GM12878 (cell line): ENCODE measurements at regions not wholly inside any gene's neighbourhood (a gene's known extent, or its start where the extent isn't known, plus 50 kb on each side); places are given as distances from the start of the nearest gene placed in this dataset.

Source experiments
- ATAC-seq: fragments of 200-7000 bp; cut with Tn5 transposase; 3 replicates; pipeline ENCODE4 v1.9.1; 2020; ENCODE audit warnings: mild to moderate bottlenecking, moderate library complexity
- BruUV-seq: library from RNA; stranded (reverse); fragments of 400-500 nt; replicated peaks from 2 replicates; lab custom pipeline; 2021; lab: Mats Ljungman, UMichigan
- CTCF ChIA-PET: fragments of 300-600 bp; sonication (Branson Sonifier 250); formaldehyde crosslinking; extraction: SDS; loops from one replicate; lab custom pipeline; 2021; ENCODE audit warnings: inconsistent platforms; lab: Yijun Ruan, JAX
- POLR2A ChIA-PET: fragments of 350-600 bp; formaldehyde crosslinking; extraction: SDS; loops from one replicate; lab custom pipeline; 2021; ENCODE audit warnings: inconsistent platforms; lab: Charles Lee
- RAD21 ChIA-PET: fragments of 300-600 bp; sonication (Branson Sonifier 250); formaldehyde crosslinking; loops from one replicate; lab custom pipeline; 2023; ENCODE audit warnings: antibody characterized with exemption; ENCODE audit not compliant: unreplicated experiment; lab: Charles Lee
- SMC1A ChIA-PET: fragments of 300-600 bp; sonication (Branson Sonifier 250); formaldehyde crosslinking; loops from one replicate; lab custom pipeline; 2023; ENCODE audit not compliant: unreplicated experiment, uncharacterized antibody; lab: Charles Lee
- DNase-seq: peaks from one replicate; pipeline ENCODE4 v3.0.0-alpha.2; 2011; ENCODE audit warnings: low read depth, low spot score
- FAIRE-seq: peaks from 3 replicates; lab custom pipeline; 2011; peaks lifted over from hg19 to GRCh38; lab: Jason Lieb, UNC
- H2AFZ ChIP-seq: 2 replicates; pipeline ENCODE4 v1.6.0; 2011; ENCODE audit warnings: low read depth, low read length, control low read depth; ENCODE audit not compliant: control insufficient read depth
- H3K27ac ChIP-seq: 2 replicates; pipeline ENCODE4 v1.5.1; 2011; ENCODE audit warnings: control low read depth; ENCODE audit not compliant: control insufficient read depth, insufficient read depth
- H3K27me3 ChIP-seq, 2 experiments: replicated peaks in 1 of 2; 2 replicates each; pipeline versions ENCODE4 v1.6.0 to v1.6.1; 2011; ENCODE audit warnings: low read length in 1 of 2; ENCODE audit not compliant: control insufficient read depth in 2 of 2, insufficient read depth in 2 of 2
- H3K36me3 ChIP-seq, 2 experiments: 2 replicates each; pipeline ENCODE4 v1.5.1; 2011; ENCODE audit warnings: low read length in 1 of 2; ENCODE audit not compliant: control insufficient read depth in 2 of 2, insufficient read depth in 2 of 2
- H3K4me1 ChIP-seq: 2 replicates; pipeline ENCODE4 v1.6.1; 2011; ENCODE audit warnings: mild to moderate bottlenecking, low read length, moderate library complexity, mixed read lengths; ENCODE audit not compliant: control insufficient read depth, insufficient read depth
- H3K4me2 ChIP-seq: 2 replicates; pipeline ENCODE4 v1.6.0; 2011; ENCODE audit warnings: control low read depth; ENCODE audit not compliant: control insufficient read depth, insufficient read depth
- H3K4me3 ChIP-seq: fragments of 200-600 bp; sonication (generic); 2 replicates; pipeline ENCODE4 v1.5.1; 2016
- H3K79me2 ChIP-seq: 2 replicates; pipeline ENCODE4 v1.6.0; 2011; ENCODE audit warnings: low read length; ENCODE audit not compliant: control insufficient read depth, insufficient read depth
- H3K9ac ChIP-seq: 2 replicates; pipeline ENCODE4 v1.8.0; 2011; ENCODE audit warnings: low read length, control low read depth, mixed read lengths; ENCODE audit not compliant: control insufficient read depth, insufficient read depth
- H3K9me3 ChIP-seq: replicated peaks from 3 replicates; pipeline ENCODE4 v1.5.1; 2011; ENCODE audit warnings: mild to moderate bottlenecking, low read length; ENCODE audit not compliant: control insufficient read depth, insufficient read depth
- H4K20me1 ChIP-seq: 2 replicates; pipeline ENCODE4 v1.6.0; 2011; ENCODE audit not compliant: control insufficient read depth, insufficient read depth
- CBFB ChIP-seq: IDR thresholded peaks from 2 replicates; pipeline ENCODE4 v1.6.1; 2016; ENCODE audit warnings: antibody characterized with exemption, low read depth
- FOXK2 ChIP-seq: fragments of 450-650 bp; IDR thresholded peaks from 2 replicates; pipeline ENCODE4 v1.6.1; 2017; ENCODE audit warnings: mild to moderate bottlenecking, moderate library complexity
- FOXM1 ChIP-seq: IDR thresholded peaks from 2 replicates; pipeline ENCODE4 v1.6.1; 2012; ENCODE audit warnings: low read depth, mild to moderate bottlenecking, inconsistent platforms, low read length, moderate library complexity
- HDGF ChIP-seq: fragments of 450-650 bp; IDR thresholded peaks from 2 replicates; pipeline ENCODE4 v1.6.1; 2016; ENCODE audit warnings: antibody characterized with exemption
- IRF4 ChIP-seq: IDR thresholded peaks from 2 replicates; pipeline ENCODE4 v1.6.1; 2011; ENCODE audit warnings: low read depth, low read length
- KAT2A ChIP-seq: conservative IDR thresholded peaks from 2 replicates; pipeline ENCODE4 v1.6.1; 2011; ENCODE audit warnings: low read depth, low read length; ENCODE audit not compliant: control insufficient read depth
- NFYA ChIP-seq: IDR thresholded peaks from 2 replicates; pipeline ENCODE4 v1.6.1; 2011; ENCODE audit warnings: low read depth, mild to moderate bottlenecking, low read length, improper control_type of control experiment, borderline replicate concordance
- RFX5 ChIP-seq: IDR thresholded peaks from 2 replicates; pipeline ENCODE4 v1.6.1; 2011; ENCODE audit warnings: low read depth, low read length, improper control_type of control experiment
- STAT1 ChIP-seq: fragments of 450-650 bp; conservative IDR thresholded peaks from 2 replicates; pipeline ENCODE4 v1.6.1; 2014; ENCODE audit warnings: antibody characterized with exemption, mild to moderate bottlenecking
- SUZ12 ChIP-seq: fragments of 200-600 bp; sonication (generic); IDR thresholded peaks from one replicate; pipeline ENCODE4 v1.6.1; 2018; ENCODE audit warnings: antibody characterized with exemption, mild to moderate bottlenecking; ENCODE audit not compliant: unreplicated experiment
- TBL1XR1 ChIP-seq: IDR thresholded peaks from 2 replicates; pipeline ENCODE4 v1.6.1; 2012; ENCODE audit warnings: low read depth, low read length, improper control_type of control experiment
- TCF7 ChIP-seq: IDR thresholded peaks from 2 replicates; pipeline ENCODE4 v1.6.1; 2014; ENCODE audit warnings: antibody characterized with exemption, borderline replicate concordance
- ZNF274 ChIP-seq: IDR thresholded peaks from one replicate; pipeline ENCODE4 v1.8.0; 2011; ENCODE audit not compliant: insufficient read length, insufficient read depth
- ZSCAN29 ChIP-seq: fragments of 450-650 bp; IDR thresholded peaks from 2 replicates; pipeline ENCODE4 v1.6.1; 2017; ENCODE audit warnings: mild to moderate bottlenecking, moderate library complexity
- WGBS: methylation state at CpG from one replicate; pipeline ENCODE4 v1.1.6; 2016; ENCODE audit warnings: low lambda C conversion rate; ENCODE audit not compliant: insufficient replicate concordance, insufficient coverage; ENCODE audit errors: missing lambda C conversion rate; 5-methylcytosine and 5-hydroxymethylcytosine counted together
- in situ Hi-C: fragments of 300-500 bp; cut with MboI; formaldehyde crosslinking; loops from 9 replicates; pipeline ENCODE4 v1.14.3; 2018; ENCODE audit warnings: mixed read lengths
- intact Hi-C: fragments of 100-400 bp; cut with micrococcal nuclease; formaldehyde crosslinking; loops from one replicate; pipeline ENCODE4 v1.14.2; 2022; ENCODE audit not compliant: unreplicated experiment
- TF ChIP-seq, protein P1 (sequence below): fragments of 150-350 bp; IDR thresholded peaks from 2 replicates; pipeline ENCODE4 v1.6.1; 2016; ENCODE audit warnings: low read depth, low read length
- TF ChIP-seq, protein P2 (sequence below): IDR thresholded peaks from 2 replicates; pipeline ENCODE4 v1.6.1; 2011; ENCODE audit warnings: borderline replicate concordance, low read depth, mild to moderate bottlenecking, moderate library complexity, low read length; ENCODE audit not compliant: insufficient read depth, poor library complexity, severe bottlenecking
- TF ChIP-seq, protein P3 (sequence below): fragments of 450-650 bp; IDR thresholded peaks from 2 replicates; pipeline ENCODE4 v1.6.1; 2017; ENCODE audit warnings: low read depth, mild to moderate bottlenecking, moderate library complexity
- TF ChIP-seq, protein P4 (sequence below): fragments of 450-650 bp; IDR thresholded peaks from 2 replicates; pipeline ENCODE4 v1.6.1; 2017; ENCODE audit warnings: borderline replicate concordance

DNA sequence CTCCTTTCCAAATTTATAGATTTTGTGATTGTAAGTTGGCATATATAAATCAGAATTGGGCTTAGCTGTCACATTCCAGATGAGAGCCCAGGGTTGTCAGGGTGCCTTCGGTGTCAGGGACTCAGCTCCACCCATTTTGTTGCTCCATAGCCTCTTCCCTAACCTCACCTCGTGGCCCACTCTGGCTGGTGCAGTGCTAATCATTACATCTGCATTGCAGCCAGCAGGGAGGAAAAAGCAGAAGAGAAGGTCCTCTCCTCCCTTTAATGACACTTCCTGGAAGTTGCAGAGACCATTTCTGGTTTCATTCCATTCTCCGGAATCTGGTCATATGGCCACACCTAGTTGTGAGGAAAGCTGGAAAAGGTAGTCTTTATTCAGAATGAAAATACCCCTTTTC, 113.3 kb downstream of the CCT6B start (continued):
- TF ChIP-seq, protein P1, sequence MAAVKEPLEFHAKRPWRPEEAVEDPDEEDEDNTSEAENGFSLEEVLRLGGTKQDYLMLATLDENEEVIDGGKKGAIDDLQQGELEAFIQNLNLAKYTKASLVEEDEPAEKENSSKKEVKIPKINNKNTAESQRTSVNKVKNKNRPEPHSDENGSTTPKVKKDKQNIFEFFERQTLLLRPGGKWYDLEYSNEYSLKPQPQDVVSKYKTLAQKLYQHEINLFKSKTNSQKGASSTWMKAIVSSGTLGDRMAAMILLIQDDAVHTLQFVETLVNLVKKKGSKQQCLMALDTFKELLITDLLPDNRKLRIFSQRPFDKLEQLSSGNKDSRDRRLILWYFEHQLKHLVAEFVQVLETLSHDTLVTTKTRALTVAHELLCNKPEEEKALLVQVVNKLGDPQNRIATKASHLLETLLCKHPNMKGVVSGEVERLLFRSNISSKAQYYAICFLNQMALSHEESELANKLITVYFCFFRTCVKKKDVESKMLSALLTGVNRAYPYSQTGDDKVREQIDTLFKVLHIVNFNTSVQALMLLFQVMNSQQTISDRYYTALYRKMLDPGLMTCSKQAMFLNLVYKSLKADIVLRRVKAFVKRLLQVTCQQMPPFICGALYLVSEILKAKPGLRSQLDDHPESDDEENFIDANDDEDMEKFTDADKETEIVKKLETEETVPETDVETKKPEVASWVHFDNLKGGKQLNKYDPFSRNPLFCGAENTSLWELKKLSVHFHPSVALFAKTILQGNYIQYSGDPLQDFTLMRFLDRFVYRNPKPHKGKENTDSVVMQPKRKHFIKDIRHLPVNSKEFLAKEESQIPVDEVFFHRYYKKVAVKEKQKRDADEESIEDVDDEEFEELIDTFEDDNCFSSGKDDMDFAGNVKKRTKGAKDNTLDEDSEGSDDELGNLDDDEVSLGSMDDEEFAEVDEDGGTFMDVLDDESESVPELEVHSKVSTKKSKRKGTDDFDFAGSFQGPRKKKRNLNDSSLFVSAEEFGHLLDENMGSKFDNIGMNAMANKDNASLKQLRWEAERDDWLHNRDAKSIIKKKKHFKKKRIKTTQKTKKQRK, result no peak
- TF ChIP-seq ZNF274 (no peak), TBL1XR1 (no peak), SUZ12 (no peak), FOXM1 (no peak), RFX5 (no peak), HDGF (no peak)
- TF ChIP-seq, protein P2, sequence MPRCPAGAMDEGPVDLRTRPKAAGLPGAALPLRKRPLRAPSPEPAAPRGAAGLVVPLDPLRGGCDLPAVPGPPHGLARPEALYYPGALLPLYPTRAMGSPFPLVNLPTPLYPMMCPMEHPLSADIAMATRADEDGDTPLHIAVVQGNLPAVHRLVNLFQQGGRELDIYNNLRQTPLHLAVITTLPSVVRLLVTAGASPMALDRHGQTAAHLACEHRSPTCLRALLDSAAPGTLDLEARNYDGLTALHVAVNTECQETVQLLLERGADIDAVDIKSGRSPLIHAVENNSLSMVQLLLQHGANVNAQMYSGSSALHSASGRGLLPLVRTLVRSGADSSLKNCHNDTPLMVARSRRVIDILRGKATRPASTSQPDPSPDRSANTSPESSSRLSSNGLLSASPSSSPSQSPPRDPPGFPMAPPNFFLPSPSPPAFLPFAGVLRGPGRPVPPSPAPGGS, result no peak

DNA sequence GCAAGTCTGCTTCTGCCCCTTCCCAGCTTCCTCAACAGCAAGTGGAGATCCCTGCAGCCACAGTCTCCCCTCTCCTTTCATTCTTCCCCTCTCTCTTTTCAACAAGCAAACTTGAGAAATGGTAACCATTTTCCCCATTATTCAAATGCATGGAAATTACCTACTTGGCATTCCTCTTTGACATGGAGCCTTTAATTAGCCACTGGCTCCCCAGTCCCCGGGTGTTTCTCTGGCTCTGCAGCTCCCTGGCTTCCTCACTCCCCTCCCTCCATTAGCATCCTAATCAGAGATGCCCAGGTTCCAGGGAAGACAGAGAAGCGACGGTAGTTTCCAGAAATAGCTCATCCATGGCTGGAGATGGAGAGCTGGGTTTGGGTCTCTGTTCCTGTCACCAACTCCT, 116.0 kb downstream of the CCT6B start:
- Histone ChIP-seq H3K4me3 (no peak overlapping the region), H3K9ac (no peak overlapping the region), H3K79me2 (no peaks in the 10 kb centered on the region), H3K27ac (no peak overlapping the region), H2AFZ (no peak overlapping the region), H3K9me3 (no peaks in the 10 kb centered on the region; the same call in 2 of the 3 replicates), H3K27me3 (peaks cover 0 to 2% of the 10 kb centered on the region in 2 experiments; a peak in 1 of 4 replicates), H3K4me2 (no peak overlapping the region), H4K20me1 (no peaks in the 10 kb centered on the region), H3K36me3 (no peaks in the 10 kb centered on the region), H3K4me1 (no peaks in the 10 kb centered on the region)
- intact Hi-C loops, result no loop called here
- DNase-seq (no peak), ATAC-seq (no peak), FAIRE-seq (no peak)
- no TSS peak for BruUV-seq
- in situ Hi-C loops, result no loop called here
- ChIA-PET CTCF (no interaction called here), RAD21 (no interaction called here), SMC1A (no interaction called here), POLR2A (no interaction called here)
- 28% methylated on average over 3 of the region's 3 CpGs for WGBS
- TF ChIP-seq, protein P3, sequence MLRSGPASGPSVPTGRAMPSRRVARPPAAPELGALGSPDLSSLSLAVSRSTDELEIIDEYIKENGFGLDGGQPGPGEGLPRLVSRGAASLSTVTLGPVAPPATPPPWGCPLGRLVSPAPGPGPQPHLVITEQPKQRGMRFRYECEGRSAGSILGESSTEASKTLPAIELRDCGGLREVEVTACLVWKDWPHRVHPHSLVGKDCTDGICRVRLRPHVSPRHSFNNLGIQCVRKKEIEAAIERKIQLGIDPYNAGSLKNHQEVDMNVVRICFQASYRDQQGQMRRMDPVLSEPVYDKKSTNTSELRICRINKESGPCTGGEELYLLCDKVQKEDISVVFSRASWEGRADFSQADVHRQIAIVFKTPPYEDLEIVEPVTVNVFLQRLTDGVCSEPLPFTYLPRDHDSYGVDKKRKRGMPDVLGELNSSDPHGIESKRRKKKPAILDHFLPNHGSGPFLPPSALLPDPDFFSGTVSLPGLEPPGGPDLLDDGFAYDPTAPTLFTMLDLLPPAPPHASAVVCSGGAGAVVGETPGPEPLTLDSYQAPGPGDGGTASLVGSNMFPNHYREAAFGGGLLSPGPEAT, result no peak
- TF ChIP-seq SUZ12, result no peak
- TF ChIP-seq STAT1, result no peak
- TF ChIP-seq KAT2A, result no peak
- TF ChIP-seq FOXK2, result no peak
- no peak for TF ChIP-seq CBFB
- TF ChIP-seq ZSCAN29, result no peak
- TF ChIP-seq NFYA, result no peak
- TF ChIP-seq TCF7, result no peak
- no peak for TF ChIP-seq IRF4
- TF ChIP-seq, protein P4, sequence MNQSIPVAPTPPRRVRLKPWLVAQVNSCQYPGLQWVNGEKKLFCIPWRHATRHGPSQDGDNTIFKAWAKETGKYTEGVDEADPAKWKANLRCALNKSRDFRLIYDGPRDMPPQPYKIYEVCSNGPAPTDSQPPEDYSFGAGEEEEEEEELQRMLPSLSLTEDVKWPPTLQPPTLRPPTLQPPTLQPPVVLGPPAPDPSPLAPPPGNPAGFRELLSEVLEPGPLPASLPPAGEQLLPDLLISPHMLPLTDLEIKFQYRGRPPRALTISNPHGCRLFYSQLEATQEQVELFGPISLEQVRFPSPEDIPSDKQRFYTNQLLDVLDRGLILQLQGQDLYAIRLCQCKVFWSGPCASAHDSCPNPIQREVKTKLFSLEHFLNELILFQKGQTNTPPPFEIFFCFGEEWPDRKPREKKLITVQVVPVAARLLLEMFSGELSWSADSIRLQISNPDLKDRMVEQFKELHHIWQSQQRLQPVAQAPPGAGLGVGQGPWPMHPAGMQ, result no peak
